CD4-positive, alpha-beta T cell treated with Interleukin-17A for 1 hour (primary cell): ENCODE measurements at regions not wholly inside any gene's neighbourhood (a gene's known extent, or its start where the extent isn't known, plus 50 kb on each side); places are given as distances from the start of the nearest gene placed in this dataset.

ENCODE experiments used
- DNase-seq: peaks from one replicate; pipeline ENCODE4 v3.0.0-alpha.2; 2020

DNA sequence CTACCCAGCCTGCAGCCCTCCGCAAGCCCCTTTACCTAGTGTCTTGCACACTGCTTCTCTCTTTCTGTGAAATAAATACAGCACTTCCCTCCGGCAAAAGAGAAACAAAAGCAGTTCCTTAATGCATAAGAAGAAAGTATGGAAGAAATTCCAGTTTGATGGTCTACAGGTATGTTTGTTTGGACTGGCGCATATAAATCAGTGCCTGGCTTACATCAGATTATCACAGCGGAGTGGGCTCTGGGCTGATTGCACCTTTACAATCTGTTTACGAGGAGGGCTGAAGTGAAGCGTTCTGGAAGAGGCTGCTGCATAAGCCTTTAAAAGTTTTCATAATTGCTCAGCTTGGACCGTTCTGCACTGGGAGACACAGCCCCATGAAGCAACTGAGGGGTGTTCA is 153.5 kb upstream of the FOXF1 start:
- no peak for DNase-seq

- DNase-seq, result no peak
Measured at GRCh38 chr16:86357303-86357702, 153.0 kb upstream of the FOXF1 start.

DNA sequence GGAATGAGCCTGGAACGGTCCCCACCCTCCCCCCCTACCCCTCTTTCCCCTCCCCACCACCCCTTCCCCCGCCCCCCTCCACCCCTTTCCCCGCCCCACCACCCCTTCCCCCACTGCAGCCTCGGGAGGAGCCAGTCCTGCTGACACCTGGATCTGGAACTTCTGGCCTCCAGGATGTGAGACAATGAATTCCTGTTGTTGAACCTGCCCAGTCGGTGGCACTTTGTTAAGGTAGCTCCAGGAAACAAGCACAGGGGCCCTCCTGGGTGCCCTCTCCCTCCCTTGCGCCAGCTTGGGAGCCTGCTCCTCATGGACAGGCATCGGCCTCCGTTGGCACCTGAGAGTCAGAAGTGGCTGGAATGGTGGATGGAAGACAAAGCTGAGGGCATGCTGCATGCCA is 152.4 kb upstream of the FOXF1 start:
- DNase-seq, result no peak

DNA sequence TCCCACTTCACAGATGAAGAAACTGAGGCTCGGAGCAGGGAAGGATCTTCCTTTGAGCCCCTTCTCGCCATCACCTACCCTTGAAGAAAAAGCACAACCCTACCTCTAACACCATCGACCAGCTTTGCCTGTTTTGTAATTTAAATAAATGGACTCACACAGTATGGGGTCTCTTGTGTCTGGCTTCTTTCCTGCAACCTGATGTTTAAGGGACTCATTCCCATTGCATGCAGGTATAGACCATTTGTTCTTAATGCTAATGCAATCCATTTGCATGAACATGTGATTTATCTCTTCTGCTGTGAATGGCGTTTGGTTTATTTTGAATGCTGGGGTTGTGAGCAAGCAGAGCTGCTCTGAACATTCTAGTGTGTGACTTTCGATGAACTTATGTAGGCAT is 150.8 kb upstream of the FOXF1 start:
- no peak for DNase-seq

- DNase-seq, result no peak
Measured at GRCh38 chr16:86362155-86362849, 148.0 kb upstream of the FOXF1 start.

DNA sequence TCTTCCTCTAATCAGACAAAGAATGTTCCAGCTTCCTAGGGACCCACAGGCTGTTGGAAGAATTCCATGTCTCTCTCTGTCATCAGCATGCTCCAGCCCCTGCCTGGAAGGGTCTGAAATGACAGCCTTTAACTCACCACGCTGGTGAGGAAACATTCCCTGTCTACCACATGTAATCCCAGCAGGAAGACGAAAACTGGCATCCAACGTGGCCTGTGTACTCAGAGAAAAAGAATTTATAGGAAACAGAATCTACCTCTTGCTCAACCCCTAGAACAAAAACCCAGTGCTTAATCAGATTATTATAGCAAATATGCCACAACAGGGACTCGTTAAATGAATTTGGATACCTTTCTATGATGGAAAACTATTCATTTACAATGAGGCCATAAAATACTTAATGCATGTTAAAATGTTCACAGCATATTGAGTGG is 147.3 kb upstream of the FOXF1 start:
- DNase-seq, result no peak

GRCh38 chr16:86363836-86364618 is 146.3 kb upstream of the FOXF1 start:
- DNase-seq, result no peak

GRCh38 chr16:86364653-86365380 is 145.5 kb upstream of the FOXF1 start:
- no peak for DNase-seq

- DNase-seq, result no peak
Measured at GRCh38 chr16:86365513-86366273, 144.6 kb upstream of the FOXF1 start.

DNA sequence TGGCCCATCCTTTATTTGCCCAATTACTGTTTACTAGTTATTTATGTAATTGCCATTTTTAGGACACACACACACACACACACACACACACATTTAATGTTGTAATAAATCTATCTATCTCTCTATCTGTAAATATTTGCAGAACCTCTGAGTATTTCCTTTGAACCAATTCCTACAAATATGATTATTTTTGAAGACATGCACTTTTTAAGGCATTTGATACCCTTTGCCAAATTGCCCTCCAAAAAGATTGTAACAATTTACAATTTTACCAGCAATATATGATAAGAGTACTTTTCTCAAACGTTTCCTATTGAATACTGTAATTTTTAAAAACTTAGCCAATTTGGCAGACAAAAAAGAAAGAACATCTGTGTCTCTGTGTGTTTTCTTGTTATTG is 143.8 kb upstream of the FOXF1 start:
- DNase-seq, result no peak

DNA sequence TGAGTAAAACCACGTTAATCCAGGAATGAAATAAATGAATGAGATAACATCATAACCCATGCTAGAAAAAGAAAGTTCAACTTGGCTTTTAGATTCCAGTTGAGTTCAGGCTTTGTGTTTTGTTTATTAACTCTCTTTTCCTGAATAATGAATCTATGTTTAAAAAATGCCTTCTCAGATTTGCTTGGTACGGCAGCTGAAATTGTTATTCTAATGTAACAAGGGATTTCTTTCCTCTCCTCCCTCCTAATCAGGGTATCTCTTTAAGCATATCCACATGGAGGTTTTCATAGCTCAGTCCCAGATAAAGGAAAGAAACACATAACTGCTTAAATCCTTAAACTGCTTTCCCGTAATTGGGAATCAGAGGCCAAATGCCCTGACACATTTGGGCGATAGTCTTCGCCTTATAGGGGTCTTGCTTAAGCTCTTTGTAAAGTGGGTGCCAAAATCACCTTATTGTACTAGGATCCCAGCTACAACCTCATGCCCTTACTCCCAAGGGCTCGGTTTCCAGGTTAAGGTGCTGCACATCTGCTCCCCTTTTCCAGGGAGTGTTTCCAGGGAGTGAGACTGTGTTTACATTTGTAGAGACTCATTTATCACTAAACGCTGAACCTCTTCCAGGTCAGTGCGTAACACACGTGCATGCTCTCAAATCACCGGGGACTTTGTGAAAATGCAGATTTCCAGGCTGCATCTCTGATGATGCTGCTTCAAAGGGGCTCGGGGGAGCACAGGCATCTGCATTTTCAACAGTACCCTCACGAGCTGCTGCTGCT is 142.8 kb upstream of the FOXF1 start:
- no peak for DNase-seq

GRCh38 chr16:86368261-86368660 is 142.1 kb upstream of the FOXF1 start:
- DNase-seq, result no peak

- DNase-seq, result no peak
Measured at GRCh38 chr16:86370062-86370461, 140.3 kb upstream of the FOXF1 start.

GRCh38 chr16:86371083-86371803 is 139.1 kb upstream of the FOXF1 start:
- DNase-seq, result no peak

- DNase-seq, result no peak
Measured at GRCh38 chr16:86372193-86372592, 138.1 kb upstream of the FOXF1 start.

GRCh38 chr16:86373276-86373901 is 136.9 kb upstream of the FOXF1 start:
- no peak for DNase-seq

GRCh38 chr16:86374603-86375130 is 135.7 kb upstream of the FOXF1 start:
- DNase-seq, result no peak

DNA sequence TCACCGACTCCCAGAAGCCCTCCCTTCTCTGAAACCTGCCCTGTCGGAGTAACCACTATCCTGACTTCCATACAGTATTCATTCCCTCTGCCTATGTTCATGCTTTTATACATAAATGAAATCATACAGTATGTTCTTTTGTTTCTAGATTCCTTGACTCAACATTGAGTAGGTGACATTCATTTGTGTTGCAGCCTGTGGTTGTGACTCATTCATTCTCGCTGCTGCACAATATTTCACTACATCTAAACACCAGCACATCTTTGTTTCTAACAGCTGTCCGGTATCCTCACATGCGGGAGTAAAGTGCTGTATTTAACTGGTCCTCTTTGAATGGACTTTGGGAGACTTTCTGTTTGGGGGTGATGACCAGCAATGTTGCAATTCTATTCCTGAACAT is 135.0 kb upstream of the FOXF1 start:
- no peak for DNase-seq

- DNase-seq, result no peak
Measured at GRCh38 chr16:86375851-86376250, 134.5 kb upstream of the FOXF1 start.

GRCh38 chr16:86376837-86377236 is 133.5 kb upstream of the FOXF1 start:
- DNase-seq, result no peak
